ENCODE measurements at regions not wholly inside any gene's neighbourhood (a gene's known extent, or its start where the extent isn't known, plus 50 kb on each side); places are given as distances from the start of the nearest gene placed in this dataset.

GRCh38 chr11:109894242-109894641, 198.9 kb upstream of the ZC3H12C start:
- Mint-ChIP-seq H3K36me3 (no peaks in the 10 kb centered on the region), H3K4me3 (no peak overlapping the region), H3K27me3 (peaks cover 1% of the 10 kb centered on the region), H3K9me3 (ENCODE audit: low read depth) (peaks cover 5% of the 10 kb centered on the region), H3K4me1 (ENCODE audit: low read depth) (no peaks in the 10 kb centered on the region), H3K27ac (no peak overlapping the region)

- H3K36me3 Mint-ChIP-seq = no peaks in the 10 kb centered on the region
- H3K27ac Mint-ChIP-seq = no peak overlapping the region
- no peaks in the 10 kb centered on the region for H3K4me1 Mint-ChIP-seq (ENCODE audit: low read depth)
- H3K9me3 Mint-ChIP-seq (ENCODE audit: low read depth) = peaks cover 5% of the 10 kb centered on the region
- peaks cover 3% of the 10 kb centered on the region for H3K27me3 Mint-ChIP-seq
- no peak overlapping the region for H3K4me3 Mint-ChIP-seq
Observed at GRCh38 chr11:109898592-109898991, 194.6 kb upstream of the ZC3H12C start.

- Mint-ChIP-seq H3K27me3 (peaks cover 2% of the 10 kb centered on the region), H3K4me1 (ENCODE audit: low read depth) (no peaks in the 10 kb centered on the region), H3K27ac (no peak overlapping the region), H3K9me3 (ENCODE audit: low read depth) (peaks cover 5% of the 10 kb centered on the region), H3K36me3 (no peaks in the 10 kb centered on the region), H3K4me3 (no peak overlapping the region)
Observed at GRCh38 chr11:109902764-109903433, 190.3 kb upstream of the ZC3H12C start.

- Mint-ChIP-seq H3K27me3 (no peaks in the 10 kb centered on the region), H3K27ac (no peak overlapping the region), H3K4me1 (ENCODE audit: low read depth) (no peaks in the 10 kb centered on the region), H3K36me3 (no peaks in the 10 kb centered on the region), H3K4me3 (no peak overlapping the region), H3K9me3 (ENCODE audit: low read depth) (peaks cover 4% of the 10 kb centered on the region)
Observed at GRCh38 chr11:109911488-109911887, 181.7 kb upstream of the ZC3H12C start.

- H3K27me3 Mint-ChIP-seq = no peaks in the 10 kb centered on the region
- H3K4me1 Mint-ChIP-seq (ENCODE audit: low read depth) = no peaks in the 10 kb centered on the region
Observed at GRCh38 chr11:109914038-109914437, 179.2 kb upstream of the ZC3H12C start.

GRCh38 chr11:109914809-109915653, 178.2 kb upstream of the ZC3H12C start:
- Mint-ChIP-seq H3K4me3 (no peak overlapping the region), H3K36me3 (no peaks in the 10 kb centered on the region), H3K27ac (no peak overlapping the region), H3K9me3 (ENCODE audit: low read depth) (peaks cover 4% of the 10 kb centered on the region), H3K4me1 (ENCODE audit: low read depth) (no peaks in the 10 kb centered on the region), H3K27me3 (no peaks in the 10 kb centered on the region)

More at GRCh38 chr11:109914038-109914437, 179.2 kb upstream of the ZC3H12C start:
- H3K4me3 Mint-ChIP-seq = no peak overlapping the region
- no peak overlapping the region for H3K27ac Mint-ChIP-seq
- H3K36me3 Mint-ChIP-seq = no peaks in the 10 kb centered on the region
- peaks cover 4% of the 10 kb centered on the region for H3K9me3 Mint-ChIP-seq (ENCODE audit: low read depth)

GRCh38 chr11:109926941-109927340, 166.3 kb upstream of the ZC3H12C start:
- Mint-ChIP-seq H3K4me3 (no peak overlapping the region), H3K27ac (no peak overlapping the region), H3K36me3 (peaks cover 2% of the 10 kb centered on the region)

GRCh38 chr11:109929308-109929707, 163.9 kb upstream of the ZC3H12C start:
- H3K4me1 Mint-ChIP-seq (ENCODE audit: low read depth) = no peaks in the 10 kb centered on the region
- no peaks in the 10 kb centered on the region for H3K9me3 Mint-ChIP-seq (ENCODE audit: low read depth)
- H3K36me3 Mint-ChIP-seq = no peaks in the 10 kb centered on the region
- H3K27ac Mint-ChIP-seq = no peak overlapping the region
- no peak overlapping the region for H3K4me3 Mint-ChIP-seq
- no peaks in the 10 kb centered on the region for H3K27me3 Mint-ChIP-seq

More at GRCh38 chr11:109926941-109927340, 166.3 kb upstream of the ZC3H12C start:
- Mint-ChIP-seq H3K27me3 (no peaks in the 10 kb centered on the region), H3K9me3 (ENCODE audit: low read depth) (no peaks in the 10 kb centered on the region), H3K4me1 (ENCODE audit: low read depth) (no peaks in the 10 kb centered on the region)

GRCh38 chr11:109933126-109933525, 160.1 kb upstream of the ZC3H12C start:
- peaks cover 3% of the 10 kb centered on the region for H3K27me3 Mint-ChIP-seq
- H3K9me3 Mint-ChIP-seq (ENCODE audit: low read depth) = no peaks in the 10 kb centered on the region
- no peak overlapping the region for H3K27ac Mint-ChIP-seq
- no peaks in the 10 kb centered on the region for H3K36me3 Mint-ChIP-seq
- no peak overlapping the region for H3K4me3 Mint-ChIP-seq
- H3K4me1 Mint-ChIP-seq (ENCODE audit: low read depth) = no peaks in the 10 kb centered on the region

- Mint-ChIP-seq H3K27ac (no peak overlapping the region), H3K36me3 (no peaks in the 10 kb centered on the region), H3K9me3 (ENCODE audit: low read depth) (no peaks in the 10 kb centered on the region), H3K4me3 (no peak overlapping the region), H3K4me1 (ENCODE audit: low read depth) (no peaks in the 10 kb centered on the region), H3K27me3 (peaks cover 3% of the 10 kb centered on the region)
Observed at GRCh38 chr11:109934151-109934550, 159.0 kb upstream of the ZC3H12C start.

GRCh38 chr11:109936661-109937180, 156.5 kb upstream of the ZC3H12C start:
- Mint-ChIP-seq H3K27ac (no peak overlapping the region), H3K9me3 (ENCODE audit: low read depth) (no peaks in the 10 kb centered on the region), H3K4me1 (ENCODE audit: low read depth) (no peaks in the 10 kb centered on the region), H3K4me3 (no peak overlapping the region), H3K27me3 (peaks cover 3% of the 10 kb centered on the region), H3K36me3 (no peaks in the 10 kb centered on the region)

GRCh38 chr11:109937968-109938367, 155.2 kb upstream of the ZC3H12C start:
- Mint-ChIP-seq H3K27me3 (peaks cover 3% of the 10 kb centered on the region), H3K27ac (no peak overlapping the region), H3K9me3 (ENCODE audit: low read depth) (no peaks in the 10 kb centered on the region), H3K36me3 (no peaks in the 10 kb centered on the region), H3K4me1 (ENCODE audit: low read depth) (no peaks in the 10 kb centered on the region), H3K4me3 (no peak overlapping the region)

- Mint-ChIP-seq H3K27ac (no peak overlapping the region), H3K4me1 (ENCODE audit: low read depth) (no peaks in the 10 kb centered on the region), H3K4me3 (no peak overlapping the region), H3K27me3 (peaks cover 3% of the 10 kb centered on the region), H3K36me3 (no peaks in the 10 kb centered on the region), H3K9me3 (ENCODE audit: low read depth) (no peaks in the 10 kb centered on the region)
Observed at GRCh38 chr11:109939166-109939810, 153.9 kb upstream of the ZC3H12C start.

GRCh38 chr11:109940816-109941215, 152.4 kb upstream of the ZC3H12C start:
- no peaks in the 10 kb centered on the region for H3K4me1 Mint-ChIP-seq (ENCODE audit: low read depth)
- peaks cover 6% of the 10 kb centered on the region for H3K27me3 Mint-ChIP-seq
- no peak overlapping the region for H3K27ac Mint-ChIP-seq
- no peaks in the 10 kb centered on the region for H3K9me3 Mint-ChIP-seq (ENCODE audit: low read depth)
- H3K4me3 Mint-ChIP-seq = no peak overlapping the region
- H3K36me3 Mint-ChIP-seq = no peaks in the 10 kb centered on the region
